Tibial artery (tissue), 4 donors: ENCODE measurements at regions not wholly inside any gene's neighbourhood (a gene's known extent, or its start where the extent isn't known, plus 50 kb on each side); places are given as distances from the start of the nearest gene placed in this dataset.
"Not testable (repeated sequence)": the region's sequence is repeated elsewhere in the genome, so short reads cannot be mapped to it uniquely, and the experiment has no call there.

Source experiments
- DNase-seq, 2 donors: peaks; one replicate each; pipeline ENCODE4 v3.0.0-alpha.2; 2019
- H3K27ac ChIP-seq, 2 donors: fragments of 200-600 bp; sonication (generic) in 1 of 2; 1 replicate in 1 of 2; 2 replicates in 1 of 2; pipeline ENCODE4 v1.5.1; 2018 to 2019; ENCODE audit warnings: mild to moderate bottlenecking in 1 of 2
- H3K27me3 ChIP-seq, 2 donors: fragments of 200-600 bp; sonication (generic) in 1 of 2; one replicate each; pipeline versions ENCODE4 v1.5.1 to v1.6.0; 2016 to 2019
- H3K36me3 ChIP-seq, 3 donors: fragments of 200-600 bp; sonication (generic) in 2 of 3; one replicate each; pipeline ENCODE4 v1.5.1; 2016 to 2019; ENCODE audit warnings: mild to moderate bottlenecking in 2 of 3
- H3K4me1 ChIP-seq, 4 donors: fragments of 200-600 bp; sonication (generic) in 2 of 4; 1 replicate in 3 of 4; 2 replicates in 1 of 4; pipeline ENCODE4 v1.5.1; 2016 to 2019
- H3K4me3 ChIP-seq, 2 donors: fragments of 200-600 bp; sonication (generic) in 1 of 2; 1 replicate in 1 of 2; 2 replicates in 1 of 2; pipeline ENCODE4 v1.5.1; 2018 to 2019; ENCODE audit warnings: mild to moderate bottlenecking in 2 of 2
- H3K9me3 ChIP-seq, 3 donors: fragments of 200-600 bp; sonication (generic) in 1 of 3; one replicate each; pipeline ENCODE4 v1.5.1; 2016 to 2019
- CTCF ChIP-seq, 2 experiments: fragments of 200-600 bp in 1 of 2; fragments of 450-650 bp in 1 of 2; IDR thresholded peaks; one replicate each; pipeline ENCODE4 v1.5.1; 2017 to 2019; ENCODE audit warnings: antibody characterized with exemption in 2 of 2, mild to moderate bottlenecking in 1 of 2, moderate library complexity in 1 of 2
- intact Hi-C: fragments of 100-400 bp; cut with DNase I; formaldehyde crosslinking; loops from one replicate; pipeline ENCODE4 v1.15.0; 2023; ENCODE audit warnings: low total_unique reads

- DNase-seq: peak in 1 of 2 donors; percentile 33
- Histone ChIP-seq H3K4me3 (no peak overlapping the region), H3K27ac (peak overlapping the region in 1 of 2 donors; percentile 7), H3K36me3 (no peaks in the 10 kb centered on the region), H3K4me1 (peaks cover 0 to 13% (median 8%) of the 10 kb centered on the region in 4 donors), H3K27me3 (no peaks in the 10 kb centered on the region), H3K9me3 (no peaks in the 10 kb centered on the region)
- intact Hi-C loops: no loop called here
- TF ChIP-seq CTCF (IDR thresholded peaks at IDR 0.05): no peak
Measured at GRCh38 chr12:89225808-89226411, 126.4 kb downstream of the DUSP6 start.

GRCh38 chr12:89225401-89225800, 126.9 kb downstream of the DUSP6 start:
- H3K27ac ChIP-seq: peak overlapping the region in 1 of 2 donors; percentile 7

GRCh38 chr12:89222580-89222979, 129.7 kb downstream of the DUSP6 start:
- DNase-seq, H3K36me3 ChIP-seq, H3K4me3 ChIP-seq, H3K27me3 ChIP-seq, intact Hi-C loops, H3K27ac ChIP-seq, H3K9me3 ChIP-seq: not testable (repeated sequence)
- peaks cover 0 to 13% (median 8%) of the 10 kb centered on the region in 4 donors for H3K4me1 ChIP-seq

More at GRCh38 chr12:89225401-89225800, 126.9 kb downstream of the DUSP6 start:
- DNase-seq: no peak
- Histone ChIP-seq H3K36me3 (no peaks in the 10 kb centered on the region), H3K9me3 (no peaks in the 10 kb centered on the region), H3K4me3 (no peak overlapping the region), H3K4me1 (peaks cover 0 to 13% (median 8%) of the 10 kb centered on the region in 4 donors), H3K27me3 (no peaks in the 10 kb centered on the region)
- intact Hi-C loops: no loop called here
- no peak for TF ChIP-seq CTCF (IDR thresholded peaks at IDR 0.05)

- no peaks in the 10 kb centered on the region for H3K27me3 ChIP-seq
- H3K27ac ChIP-seq: no peak overlapping the region
- no peaks in the 10 kb centered on the region for H3K36me3 ChIP-seq
- TF ChIP-seq CTCF (IDR thresholded peaks at IDR 0.05): no peak
- peaks cover 0 to 4% (median under 1%) of the 10 kb centered on the region in 4 donors for H3K4me1 ChIP-seq
- no peak for DNase-seq
- no peaks in the 10 kb centered on the region for H3K9me3 ChIP-seq
- intact Hi-C loops: no loop called here
- H3K4me3 ChIP-seq: no peak overlapping the region
Measured at GRCh38 chr12:89217472-89217871, 134.8 kb downstream of the DUSP6 start.

GRCh38 chr12:89216211-89216952, 135.9 kb downstream of the DUSP6 start:
- H3K4me3 ChIP-seq: no peak overlapping the region
- H3K4me1 ChIP-seq: peaks cover 0 to 4% (median 1%) of the 10 kb centered on the region in 4 donors
- intact Hi-C loops: no loop called here
- no peak for TF ChIP-seq CTCF (IDR thresholded peaks at IDR 0.05)
- H3K36me3 ChIP-seq: no peaks in the 10 kb centered on the region
- no peaks in the 10 kb centered on the region for H3K9me3 ChIP-seq
- DNase-seq: no peak
- H3K27ac ChIP-seq: no peak overlapping the region
- H3K27me3 ChIP-seq: no peaks in the 10 kb centered on the region

GRCh38 chr12:89215196-89215595, 137.1 kb downstream of the DUSP6 start:
- Histone ChIP-seq H3K27ac (no peak overlapping the region), H3K27me3 (no peaks in the 10 kb centered on the region), H3K4me1 (peaks cover 0 to 4% (median 1%) of the 10 kb centered on the region in 4 donors), H3K9me3 (no peaks in the 10 kb centered on the region), H3K4me3 (no peak overlapping the region), H3K36me3 (no peaks in the 10 kb centered on the region)
- intact Hi-C loops: no loop called here
- no peak for DNase-seq
- no peak for TF ChIP-seq CTCF (IDR thresholded peaks at IDR 0.05)
